ENCODE measurements at regions not wholly inside any gene's neighbourhood (a gene's known extent, or its start where the extent isn't known, plus 50 kb on each side); places are given as distances from the start of the nearest gene placed in this dataset.

DNA sequence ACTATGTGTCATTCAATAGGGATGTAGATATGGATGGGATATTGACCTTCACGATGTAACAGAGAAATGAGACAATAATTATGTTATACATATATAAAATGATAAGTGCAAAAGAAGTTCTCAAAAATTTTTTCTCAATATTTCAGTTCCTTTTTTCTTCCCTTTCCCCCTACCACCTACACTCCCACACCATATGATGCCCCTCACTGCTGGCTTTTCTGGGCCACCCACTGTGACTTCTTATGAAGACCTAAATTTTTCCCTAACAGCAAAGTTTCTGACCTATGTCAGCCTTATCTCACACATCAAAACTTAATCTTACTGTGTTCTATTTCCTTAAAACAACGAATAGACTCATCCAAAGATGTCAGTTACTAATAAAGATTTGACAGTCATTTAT lies 89.9 kb upstream of the MYLIP start:
- Histone ChIP-seq H3K79me2 (no peaks in the 10 kb centered on the region), H3K36me3 (ENCODE audit: control insufficient read depth, insufficient read depth, low read length) (no peaks in the 10 kb centered on the region), H3K9ac (no peak overlapping the region), H3K4me2 (ENCODE audit: low read length) (no peak overlapping the region), H3K27ac (no peak overlapping the region), H3K4me1 (no peaks in the 10 kb centered on the region), H2AFZ (no peak overlapping the region), H3K9me3 (ENCODE audit: control insufficient read depth, low read length) (no peaks in the 10 kb centered on the region), H3K4me3 (ENCODE audit: low read depth, low read length) (no peak overlapping the region), H3K27me3 (ENCODE audit: control insufficient read depth, insufficient read depth, low read length) (no peaks in the 10 kb centered on the region)
- TF ChIP-seq, protein P1, sequence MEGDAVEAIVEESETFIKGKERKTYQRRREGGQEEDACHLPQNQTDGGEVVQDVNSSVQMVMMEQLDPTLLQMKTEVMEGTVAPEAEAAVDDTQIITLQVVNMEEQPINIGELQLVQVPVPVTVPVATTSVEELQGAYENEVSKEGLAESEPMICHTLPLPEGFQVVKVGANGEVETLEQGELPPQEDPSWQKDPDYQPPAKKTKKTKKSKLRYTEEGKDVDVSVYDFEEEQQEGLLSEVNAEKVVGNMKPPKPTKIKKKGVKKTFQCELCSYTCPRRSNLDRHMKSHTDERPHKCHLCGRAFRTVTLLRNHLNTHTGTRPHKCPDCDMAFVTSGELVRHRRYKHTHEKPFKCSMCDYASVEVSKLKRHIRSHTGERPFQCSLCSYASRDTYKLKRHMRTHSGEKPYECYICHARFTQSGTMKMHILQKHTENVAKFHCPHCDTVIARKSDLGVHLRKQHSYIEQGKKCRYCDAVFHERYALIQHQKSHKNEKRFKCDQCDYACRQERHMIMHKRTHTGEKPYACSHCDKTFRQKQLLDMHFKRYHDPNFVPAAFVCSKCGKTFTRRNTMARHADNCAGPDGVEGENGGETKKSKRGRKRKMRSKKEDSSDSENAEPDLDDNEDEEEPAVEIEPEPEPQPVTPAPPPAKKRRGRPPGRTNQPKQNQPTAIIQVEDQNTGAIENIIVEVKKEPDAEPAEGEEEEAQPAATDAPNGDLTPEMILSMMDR (IDR thresholded peaks at IDR 0.05), result no peak

- Histone ChIP-seq H2AFZ (no peak overlapping the region), H3K4me3 (ENCODE audit: low read depth, low read length) (no peak overlapping the region), H3K9ac (no peak overlapping the region), H3K4me2 (ENCODE audit: low read length) (no peak overlapping the region), H3K9me3 (ENCODE audit: control insufficient read depth, low read length) (no peaks in the 10 kb centered on the region), H3K79me2 (no peaks in the 10 kb centered on the region), H3K4me1 (no peaks in the 10 kb centered on the region), H3K27me3 (ENCODE audit: control insufficient read depth, insufficient read depth, low read length) (no peaks in the 10 kb centered on the region), H3K27ac (no peak overlapping the region), H3K36me3 (ENCODE audit: control insufficient read depth, insufficient read depth, low read length) (no peaks in the 10 kb centered on the region)
- TF ChIP-seq, protein P1 (IDR thresholded peaks at IDR 0.05), result no peak
Observed at GRCh38 chr6:16035488-16036080, 93.3 kb upstream of the MYLIP start.

DNA sequence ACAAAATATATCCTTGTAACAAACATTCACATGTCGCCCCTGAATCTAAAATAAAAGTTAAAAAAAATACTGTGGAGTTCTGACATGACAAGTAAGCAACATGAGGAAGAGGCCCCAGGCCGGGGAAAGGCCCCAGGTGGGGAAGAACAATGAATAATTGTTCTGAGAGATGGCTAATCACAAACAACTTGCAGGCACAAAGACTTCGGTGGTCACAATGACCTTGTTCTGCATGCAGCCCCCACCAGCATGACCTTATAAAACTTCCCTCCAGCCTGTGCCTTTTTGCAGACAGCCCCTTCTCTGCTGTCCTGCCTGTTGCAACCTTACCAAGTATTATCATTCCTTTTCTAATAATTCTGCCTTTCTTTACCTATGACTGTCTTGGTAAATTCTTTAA lies 95.7 kb upstream of the MYLIP start:
- no peak overlapping the region for H2AFZ ChIP-seq
- H3K36me3 ChIP-seq (ENCODE audit: control insufficient read depth, insufficient read depth, low read length), result no peaks in the 10 kb centered on the region
- H3K27me3 ChIP-seq (ENCODE audit: control insufficient read depth, insufficient read depth, low read length), result no peaks in the 10 kb centered on the region
- H3K79me2 ChIP-seq, result no peaks in the 10 kb centered on the region
- H3K4me2 ChIP-seq (ENCODE audit: low read length), result no peak overlapping the region
- H3K4me1 ChIP-seq, result no peaks in the 10 kb centered on the region
- TF ChIP-seq, protein P1 (IDR thresholded peaks at IDR 0.05), result no peak
- H3K9me3 ChIP-seq (ENCODE audit: control insufficient read depth, low read length), result no peaks in the 10 kb centered on the region
- no peak overlapping the region for H3K27ac ChIP-seq
- H3K4me3 ChIP-seq (ENCODE audit: low read depth, low read length), result no peak overlapping the region
- no peak overlapping the region for H3K9ac ChIP-seq

DNA sequence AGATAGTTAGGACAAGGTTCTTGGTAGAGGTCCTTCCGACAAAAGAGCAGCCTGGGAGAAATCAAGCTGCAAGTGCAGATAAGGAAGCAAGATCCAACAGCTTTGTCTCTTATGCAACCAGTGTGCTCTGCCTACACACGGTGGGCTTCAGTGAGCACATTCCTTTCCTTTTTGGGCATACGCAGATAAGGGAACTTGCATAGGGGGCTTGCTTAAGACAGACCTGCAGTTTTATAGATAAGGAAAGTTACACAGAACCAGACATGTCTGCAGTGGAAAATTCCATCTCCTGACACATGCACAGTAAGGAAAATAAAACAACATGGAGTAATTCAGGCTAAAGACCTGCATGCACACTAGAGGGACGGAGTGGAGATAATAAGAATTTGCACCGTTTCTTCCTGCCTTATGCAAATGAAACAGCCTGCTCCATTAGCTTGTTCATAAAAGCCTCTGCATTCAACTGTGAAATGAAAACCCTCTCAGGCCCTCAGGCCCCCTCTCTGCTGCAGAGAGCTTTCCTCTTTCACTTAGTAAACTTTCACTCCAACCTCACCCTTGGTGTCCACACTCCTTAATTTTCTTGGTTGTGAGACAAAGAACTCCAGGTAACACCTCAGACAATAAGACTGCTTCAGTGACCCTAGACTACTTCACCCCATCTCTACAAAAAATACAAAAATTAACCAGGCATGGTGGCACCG lies 97.5 kb upstream of the MYLIP start:
- Histone ChIP-seq H3K27me3 (ENCODE audit: control insufficient read depth, insufficient read depth, low read length) (no peaks in the 10 kb centered on the region), H2AFZ (no peak overlapping the region), H3K4me3 (ENCODE audit: low read depth, low read length) (no peak overlapping the region), H3K36me3 (ENCODE audit: control insufficient read depth, insufficient read depth, low read length) (no peaks in the 10 kb centered on the region), H3K4me1 (no peaks in the 10 kb centered on the region), H3K27ac (no peak overlapping the region), H3K79me2 (no peaks in the 10 kb centered on the region), H3K9me3 (ENCODE audit: control insufficient read depth, low read length) (no peaks in the 10 kb centered on the region), H3K9ac (no peak overlapping the region), H3K4me2 (ENCODE audit: low read length) (no peak overlapping the region)
- TF ChIP-seq, protein P1 (IDR thresholded peaks at IDR 0.05), result no peak

GRCh38 chr6:16028966-16029365 lies 99.9 kb upstream of the MYLIP start:
- no peak overlapping the region for H3K4me3 ChIP-seq (ENCODE audit: low read depth, low read length)
- H3K27ac ChIP-seq, result no peak overlapping the region
- H2AFZ ChIP-seq, result no peak overlapping the region
- H3K9ac ChIP-seq, result no peak overlapping the region
- TF ChIP-seq, protein P1 (IDR thresholded peaks at IDR 0.05), result no peak
- H3K4me1 ChIP-seq, result no peaks in the 10 kb centered on the region
- H3K36me3 ChIP-seq (ENCODE audit: control insufficient read depth, insufficient read depth, low read length), result no peaks in the 10 kb centered on the region
- H3K79me2 ChIP-seq, result no peaks in the 10 kb centered on the region
- H3K27me3 ChIP-seq (ENCODE audit: control insufficient read depth, insufficient read depth, low read length), result no peaks in the 10 kb centered on the region
- H3K4me2 ChIP-seq (ENCODE audit: low read length), result no peak overlapping the region
- no peaks in the 10 kb centered on the region for H3K9me3 ChIP-seq (ENCODE audit: control insufficient read depth, low read length)

All from parathyroid adenoma (tissue), 2 donors.